ENCODE measurements at regions not wholly inside any gene's neighbourhood (a gene's known extent, or its start where the extent isn't known, plus 50 kb on each side); places are given as distances from the start of the nearest gene placed in this dataset.

DNA sequence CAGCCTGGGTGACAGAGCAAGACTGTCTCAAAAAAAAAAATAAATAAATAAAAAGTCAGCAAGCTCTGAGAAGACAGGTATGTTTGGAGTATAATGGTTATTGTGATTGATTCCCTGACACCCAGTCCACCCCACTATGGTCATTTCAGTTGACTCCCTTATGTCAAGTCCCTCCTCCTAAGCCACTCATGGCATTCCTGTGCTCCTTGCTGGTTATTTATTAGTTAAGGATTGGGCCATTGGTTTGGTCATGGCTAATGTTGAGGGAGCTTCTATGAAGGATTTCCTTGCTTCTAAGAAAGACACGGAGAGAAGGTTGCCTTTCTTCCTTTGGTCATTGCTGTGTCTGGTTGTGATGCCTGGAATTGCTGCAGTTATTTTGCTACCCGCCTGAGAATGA, 140.1 kb downstream of the UCHL1 start:
- no peak for DNase-seq (ENCODE audit: low spot score)
- peaks cover 39% of the 10 kb centered on the region for H3K4me1 Mint-ChIP-seq (ENCODE audit: unreplicated experiment)
- H3K4me3 Mint-ChIP-seq (ENCODE audit: unreplicated experiment): no peak overlapping the region
- peaks cover 6% of the 10 kb centered on the region for H3K27me3 Mint-ChIP-seq (ENCODE audit: unreplicated experiment)
- no peak overlapping the region for H3K27ac Mint-ChIP-seq (ENCODE audit: unreplicated experiment)
- TF ChIP-seq, protein P1, sequence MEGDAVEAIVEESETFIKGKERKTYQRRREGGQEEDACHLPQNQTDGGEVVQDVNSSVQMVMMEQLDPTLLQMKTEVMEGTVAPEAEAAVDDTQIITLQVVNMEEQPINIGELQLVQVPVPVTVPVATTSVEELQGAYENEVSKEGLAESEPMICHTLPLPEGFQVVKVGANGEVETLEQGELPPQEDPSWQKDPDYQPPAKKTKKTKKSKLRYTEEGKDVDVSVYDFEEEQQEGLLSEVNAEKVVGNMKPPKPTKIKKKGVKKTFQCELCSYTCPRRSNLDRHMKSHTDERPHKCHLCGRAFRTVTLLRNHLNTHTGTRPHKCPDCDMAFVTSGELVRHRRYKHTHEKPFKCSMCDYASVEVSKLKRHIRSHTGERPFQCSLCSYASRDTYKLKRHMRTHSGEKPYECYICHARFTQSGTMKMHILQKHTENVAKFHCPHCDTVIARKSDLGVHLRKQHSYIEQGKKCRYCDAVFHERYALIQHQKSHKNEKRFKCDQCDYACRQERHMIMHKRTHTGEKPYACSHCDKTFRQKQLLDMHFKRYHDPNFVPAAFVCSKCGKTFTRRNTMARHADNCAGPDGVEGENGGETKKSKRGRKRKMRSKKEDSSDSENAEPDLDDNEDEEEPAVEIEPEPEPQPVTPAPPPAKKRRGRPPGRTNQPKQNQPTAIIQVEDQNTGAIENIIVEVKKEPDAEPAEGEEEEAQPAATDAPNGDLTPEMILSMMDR (IDR thresholded peaks at IDR 0.05; ENCODE audit: unreplicated experiment): no peak
- no peaks in the 10 kb centered on the region for H3K9me3 Mint-ChIP-seq (ENCODE audit: unreplicated experiment)
- no peaks in the 10 kb centered on the region for H3K36me3 Mint-ChIP-seq (ENCODE audit: low read depth, unreplicated experiment)

DNA sequence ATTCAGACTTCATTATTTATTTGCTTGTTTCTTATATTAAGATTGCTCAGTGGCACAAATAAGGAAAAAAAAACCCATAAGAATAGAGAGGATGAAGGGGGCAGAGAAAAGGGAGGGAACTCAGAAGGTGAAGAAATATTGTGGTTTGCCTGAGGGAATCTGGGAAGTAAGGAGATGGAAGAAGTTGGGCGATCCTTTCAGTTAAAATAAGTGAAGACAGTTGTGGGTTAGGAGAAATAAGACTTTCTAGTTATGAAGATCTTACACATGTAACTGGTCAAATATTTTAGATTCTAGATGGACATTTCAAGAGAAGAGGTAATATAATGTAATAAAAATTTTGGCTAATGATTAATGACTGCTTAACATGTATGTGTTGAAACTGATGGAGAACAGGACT, 138.7 kb upstream of the LIMCH1 start:
- Mint-ChIP-seq H3K27me3 (ENCODE audit: unreplicated experiment) (peaks cover 9% of the 10 kb centered on the region), H3K27ac (ENCODE audit: unreplicated experiment) (peak overlapping the region; percentile 13), H3K9me3 (ENCODE audit: unreplicated experiment) (no peaks in the 10 kb centered on the region), H3K4me3 (ENCODE audit: unreplicated experiment) (no peak overlapping the region), H3K36me3 (ENCODE audit: low read depth, unreplicated experiment) (peaks cover 6% of the 10 kb centered on the region), H3K4me1 (ENCODE audit: unreplicated experiment) (peaks cover 38% of the 10 kb centered on the region)
- TF ChIP-seq, protein P1 (IDR thresholded peaks at IDR 0.05; ENCODE audit: unreplicated experiment): no peak
- DNase-seq (ENCODE audit: low spot score): no peak

DNA sequence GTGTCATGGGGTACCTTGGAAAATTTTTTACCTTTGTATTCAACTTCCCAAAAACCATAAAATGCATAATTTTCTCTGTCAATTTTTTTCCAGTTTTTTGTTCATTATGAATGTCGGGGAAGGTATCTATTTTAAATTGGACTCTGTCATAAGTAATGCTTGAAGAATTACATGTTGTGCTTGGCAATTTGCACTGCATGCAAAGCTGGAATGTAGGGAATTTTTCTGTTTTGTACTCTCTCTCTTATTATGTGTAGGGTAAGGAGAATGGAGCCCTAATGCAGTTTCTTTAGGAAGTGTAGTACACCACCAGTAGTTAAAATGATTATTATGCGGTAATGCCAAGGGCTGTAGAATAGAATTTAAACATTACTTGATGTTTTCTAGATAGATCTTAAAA, 137.7 kb upstream of the LIMCH1 start:
- Mint-ChIP-seq H3K9me3 (ENCODE audit: unreplicated experiment) (no peaks in the 10 kb centered on the region), H3K4me1 (ENCODE audit: unreplicated experiment) (peaks cover 32% of the 10 kb centered on the region), H3K27ac (ENCODE audit: unreplicated experiment) (no peak overlapping the region), H3K27me3 (ENCODE audit: unreplicated experiment) (peaks cover 9% of the 10 kb centered on the region), H3K4me3 (ENCODE audit: unreplicated experiment) (no peak overlapping the region), H3K36me3 (ENCODE audit: low read depth, unreplicated experiment) (peaks cover 6% of the 10 kb centered on the region)
- TF ChIP-seq, protein P1 (IDR thresholded peaks at IDR 0.05; ENCODE audit: unreplicated experiment): no peak
- DNase-seq (ENCODE audit: low spot score): no peak

DNA sequence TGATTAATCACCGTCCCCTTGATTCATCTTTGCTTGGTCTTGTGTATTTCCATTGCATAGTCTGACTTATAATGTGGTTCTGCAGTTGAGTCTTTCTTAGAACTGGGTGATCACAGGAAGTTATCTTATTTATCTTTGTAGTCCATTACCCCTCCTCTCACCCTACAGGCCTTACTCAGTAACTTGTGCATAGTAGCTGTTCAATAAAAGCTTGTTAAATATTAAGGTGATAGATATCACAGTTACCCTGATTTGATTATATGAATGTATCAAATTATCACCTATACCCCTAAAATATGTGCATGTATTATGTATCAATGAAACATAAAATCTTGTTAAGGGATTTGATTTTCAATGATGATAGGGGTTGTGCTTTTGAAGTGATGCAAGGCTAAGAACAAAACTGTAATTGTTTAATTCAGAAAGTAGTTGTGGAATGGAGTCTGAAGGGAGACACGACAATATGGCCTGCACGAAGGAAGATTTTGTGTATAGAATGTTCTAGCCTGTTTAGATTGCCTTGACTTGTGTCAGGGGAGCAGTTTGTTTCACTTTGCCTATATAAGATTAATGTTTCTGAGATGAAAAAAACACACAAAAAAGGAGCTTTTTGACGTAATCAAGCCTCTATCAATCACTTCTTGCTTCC, 132.4 kb upstream of the LIMCH1 start:
- Mint-ChIP-seq H3K36me3 (ENCODE audit: low read depth, unreplicated experiment) (peaks cover 22% of the 10 kb centered on the region), H3K4me3 (ENCODE audit: unreplicated experiment) (no peak overlapping the region), H3K27ac (ENCODE audit: unreplicated experiment) (no peak overlapping the region), H3K9me3 (ENCODE audit: unreplicated experiment) (no peaks in the 10 kb centered on the region), H3K4me1 (ENCODE audit: unreplicated experiment) (peaks cover 13% of the 10 kb centered on the region), H3K27me3 (ENCODE audit: unreplicated experiment) (peaks cover 6% of the 10 kb centered on the region)
- no peak for DNase-seq (ENCODE audit: low spot score)
- TF ChIP-seq, protein P1 (IDR thresholded peaks at IDR 0.05; ENCODE audit: unreplicated experiment): no peak

DNA sequence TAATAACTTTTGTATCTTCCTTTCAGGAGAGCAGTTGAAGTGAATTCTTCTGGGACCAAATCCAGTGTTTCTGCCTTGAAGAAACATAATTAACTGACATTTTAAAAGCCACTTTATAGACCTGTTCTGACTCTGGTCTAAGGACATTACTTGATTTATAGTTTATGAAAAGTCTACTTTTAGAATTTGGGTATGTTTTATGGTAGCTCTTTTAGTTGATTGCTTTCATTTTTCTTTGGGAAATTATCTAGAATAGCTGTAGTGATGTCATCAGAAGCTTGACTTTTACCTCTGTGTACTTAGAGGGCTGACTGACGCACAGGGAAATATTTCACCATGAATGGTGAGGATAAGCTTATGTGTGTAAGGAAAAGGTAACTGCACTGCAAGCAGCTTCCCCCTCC, 131.8 kb upstream of the LIMCH1 start:
- H3K9me3 Mint-ChIP-seq (ENCODE audit: unreplicated experiment): no peaks in the 10 kb centered on the region
- no peak for DNase-seq (ENCODE audit: low spot score)
- H3K27me3 Mint-ChIP-seq (ENCODE audit: unreplicated experiment): peaks cover 6% of the 10 kb centered on the region
- no peak overlapping the region for H3K4me3 Mint-ChIP-seq (ENCODE audit: unreplicated experiment)
- H3K27ac Mint-ChIP-seq (ENCODE audit: unreplicated experiment): no peak overlapping the region
- H3K36me3 Mint-ChIP-seq (ENCODE audit: low read depth, unreplicated experiment): peaks cover 26% of the 10 kb centered on the region
- H3K4me1 Mint-ChIP-seq (ENCODE audit: unreplicated experiment): peaks cover 17% of the 10 kb centered on the region
- TF ChIP-seq, protein P1 (IDR thresholded peaks at IDR 0.05; ENCODE audit: unreplicated experiment): no peak
